ENCODE measurements at regions not wholly inside any gene's neighbourhood (a gene's known extent, or its start where the extent isn't known, plus 50 kb on each side); places are given as distances from the start of the nearest gene placed in this dataset.

DNA sequence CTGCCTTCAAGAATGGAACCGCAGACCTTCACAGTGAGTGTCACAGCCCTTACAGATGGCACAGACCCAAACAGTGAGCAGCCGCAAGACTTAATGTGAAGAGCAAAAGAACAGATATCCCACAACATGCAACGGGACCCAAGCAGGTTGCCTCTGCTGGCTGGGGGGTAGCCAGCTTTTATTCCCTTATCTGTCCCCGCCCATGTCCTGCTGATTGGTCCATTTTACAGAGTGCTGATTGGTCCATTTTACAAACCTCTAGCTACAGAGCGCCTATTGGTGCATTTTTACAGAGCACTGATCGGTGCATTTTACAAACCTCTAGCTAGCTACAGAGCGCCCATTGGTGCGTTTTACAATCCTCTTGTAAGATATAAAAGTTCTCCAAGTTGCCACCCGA is 102.0 kb upstream of the IGF1R start:
- Histone ChIP-seq H3K9me3 (no peaks in the 10 kb centered on the region), H3K4me1 (peaks cover 0 to 10% (median 0%) of the 10 kb centered on the region in 4 donors), H3K36me3 (no peaks in the 10 kb centered on the region), H3K4me3 (no peak overlapping the region), H3K27me3 (peaks cover 0 to 4% of the 10 kb centered on the region in 2 donors), H3K27ac (no peak overlapping the region)
- TF ChIP-seq POLR2A (IDR thresholded peaks at IDR 0.05) (no peak), CTCF (IDR thresholded peaks at IDR 0.05) (no peak)
- DNase-seq (no peak), ATAC-seq (no peak)
- WGBS (ENCODE audit: insufficient coverage, low coverage, low lambda C conversion rate, missing lambda C conversion rate): 77% methylated on average over 5 of the region's 9 CpGs
- intact Hi-C loops (cut with DNase I): no loop called here

- DNase-seq (no peak), ATAC-seq (peak in 1 of 4 donors; percentile 9)
- Histone ChIP-seq H3K9me3 (no peaks in the 10 kb centered on the region), H3K4me1 (peaks cover 0 to 10% (median 0%) of the 10 kb centered on the region in 4 donors), H3K27me3 (peaks cover 0 to 4% of the 10 kb centered on the region in 2 donors), H3K27ac (no peak overlapping the region), H3K4me3 (no peak overlapping the region), H3K36me3 (no peaks in the 10 kb centered on the region)
- WGBS (ENCODE audit: insufficient coverage, low coverage, low lambda C conversion rate, missing lambda C conversion rate): 17% methylated on average over 5 of the region's 5 CpGs
- TF ChIP-seq CTCF (IDR thresholded peaks at IDR 0.05) (no peak), POLR2A (IDR thresholded peaks at IDR 0.05) (no peak)
- intact Hi-C loops (cut with DNase I): no loop called here
Observed at GRCh38 chr15:98547275-98547674, 101.1 kb upstream of the IGF1R start.

GRCh38 chr15:98547741-98548138 is 100.6 kb upstream of the IGF1R start:
- peaks cover 0 to 4% of the 10 kb centered on the region in 2 donors for H3K27me3 ChIP-seq
- no peaks in the 10 kb centered on the region for H3K36me3 ChIP-seq
- no peaks in the 10 kb centered on the region for H3K9me3 ChIP-seq
- WGBS (ENCODE audit: insufficient coverage, low coverage, low lambda C conversion rate, missing lambda C conversion rate): 1% methylated on average over 14 of the region's 19 CpGs
- H3K4me1 ChIP-seq: peaks cover 0 to 10% (median 0%) of the 10 kb centered on the region in 4 donors
- TF ChIP-seq CTCF (IDR thresholded peaks at IDR 0.05) (no peak), POLR2A (IDR thresholded peaks at IDR 0.05) (no peak)
- peak; percentile 13 to 30 (median 22) for ATAC-seq
- no peak overlapping the region for H3K27ac ChIP-seq
- peak overlapping the region; percentile 25 to 45 (median 25) for H3K4me3 ChIP-seq
- DNase-seq: peak in 1 of 3 donors; percentile 58
- intact Hi-C loops (cut with DNase I): no loop called here

GRCh38 chr15:98548139-98548971 is 100.0 kb upstream of the IGF1R start:
- H3K4me3 ChIP-seq: peak overlapping the region; percentile 25 to 45 (median 25)
- peaks cover 0 to 10% (median 0%) of the 10 kb centered on the region in 4 donors for H3K4me1 ChIP-seq
- peaks cover 0 to 4% of the 10 kb centered on the region in 2 donors for H3K27me3 ChIP-seq
- DNase-seq: peak; percentile 50 to 74 (median 62)
- peak; percentile 64 to 82 (median 74) for ATAC-seq
- no peaks in the 10 kb centered on the region for H3K36me3 ChIP-seq
- H3K9me3 ChIP-seq: no peaks in the 10 kb centered on the region
- intact Hi-C loops (cut with DNase I): no loop called here
- WGBS (ENCODE audit: insufficient coverage, low coverage, low lambda C conversion rate, missing lambda C conversion rate): 1% methylated on average over 17 of the region's 65 CpGs
- TF ChIP-seq POLR2A (IDR thresholded peaks at IDR 0.05) (no peak), CTCF (IDR thresholded peaks at IDR 0.05) (no peak)
- H3K27ac ChIP-seq: peak overlapping the region in 1 of 3 donors; percentile 21
